GM23338 (cell line): ENCODE measurements at regions not wholly inside any gene's neighbourhood (a gene's known extent, or its start where the extent isn't known, plus 50 kb on each side); places are given as distances from the start of the nearest gene placed in this dataset.

ENCODE experiments used
- ATAC-seq: fragments of 200-7000 bp; cut with Tn5 transposase; 3 replicates; pipeline ENCODE4 v1.9.1; 2020
- DNase-seq: peaks from one replicate; pipeline ENCODE4 v3.0.0-alpha.2; 2015; ENCODE audit warnings: low spot score
- H2AFZ ChIP-seq: fragments of 200-600 bp; sonication (generic); 2 replicates; pipeline ENCODE4 v1.8.0; 2016; ENCODE audit warnings: antibody characterized with exemption, mild to moderate bottlenecking, moderate library complexity
- H3F3A ChIP-seq: fragments of 200-600 bp; sonication (generic); replicated peaks from 2 replicates; pipeline ENCODE4 v1.8.0; 2017; ENCODE audit warnings: antibody characterized with exemption, mixed run types, low read depth
- H3K27ac ChIP-seq: fragments of 200-600 bp; sonication (generic); 2 replicates; pipeline ENCODE4 v1.6.1; 2016; ENCODE audit warnings: low read depth
- H3K27me3 ChIP-seq: fragments of 200-600 bp; sonication (generic); 2 replicates; pipeline ENCODE4 v1.8.0; 2016; ENCODE audit warnings: mild to moderate bottlenecking, mixed run types, moderate library complexity; ENCODE audit not compliant: insufficient read depth
- H3K36me3 ChIP-seq: fragments of 200-600 bp; sonication (generic); 2 replicates; pipeline ENCODE4 v1.8.0; 2016; ENCODE audit warnings: mild to moderate bottlenecking; ENCODE audit not compliant: insufficient read depth
- H3K4me1 ChIP-seq: fragments of 200-600 bp; sonication (generic); 2 replicates; pipeline ENCODE4 v1.8.0; 2016; ENCODE audit warnings: mild to moderate bottlenecking, moderate library complexity; ENCODE audit not compliant: insufficient read depth
- H3K4me2 ChIP-seq: fragments of 200-600 bp; sonication (generic); 2 replicates; pipeline ENCODE4 v1.7.1; 2017; ENCODE audit warnings: mixed run types
- H3K4me3 ChIP-seq: fragments of 200-600 bp; sonication (generic); 2 replicates; pipeline ENCODE4 v1.6.1; 2016; ENCODE audit warnings: mixed run types
- H3K79me2 ChIP-seq: fragments of 200-600 bp; sonication (generic); replicated peaks from 2 replicates; pipeline ENCODE4 v1.8.0; 2017; ENCODE audit warnings: mild to moderate bottlenecking; ENCODE audit not compliant: insufficient read depth
- H3K9me2 ChIP-seq: fragments of 200-600 bp; sonication (generic); 2 replicates; pipeline ENCODE4 v1.8.0; 2017; ENCODE audit not compliant: insufficient read depth
- H4K20me1 ChIP-seq: fragments of 200-600 bp; sonication (generic); replicated peaks from 2 replicates; pipeline ENCODE4 v1.8.0; 2017; ENCODE audit warnings: mild to moderate bottlenecking; ENCODE audit not compliant: insufficient read depth
- H3K27ac Mint-ChIP-seq: 2 replicates; pipeline ENCODE4 v1.8.0; 2020; ENCODE audit warnings: inconsistent platforms, mild to moderate bottlenecking, moderate library complexity, mixed read lengths
- H3K27me3 Mint-ChIP-seq: 3 replicates; pipeline ENCODE4 v1.8.0; 2022; ENCODE audit warnings: low read depth, mild to moderate bottlenecking, moderate library complexity, mixed read lengths, inconsistent platforms; ENCODE audit not compliant: insufficient read depth, poor library complexity
- H3K36me3 Mint-ChIP-seq: 3 replicates; pipeline ENCODE4 v1.8.0; 2021; ENCODE audit warnings: low read depth, mild to moderate bottlenecking, inconsistent platforms, moderate library complexity, mixed read lengths
- H3K4me1 Mint-ChIP-seq: 3 replicates; pipeline ENCODE4 v1.8.0; 2020; ENCODE audit warnings: mild to moderate bottlenecking, inconsistent platforms, mixed read lengths
- H3K4me3 Mint-ChIP-seq: 3 replicates; pipeline ENCODE4 v1.8.0; 2021; ENCODE audit warnings: moderate library complexity, mild to moderate bottlenecking, inconsistent platforms, mixed read lengths
- H3K9me3 Mint-ChIP-seq: 3 replicates; pipeline ENCODE4 v1.8.0; 2020; ENCODE audit warnings: moderate library complexity, mild to moderate bottlenecking, inconsistent platforms, mixed read lengths
- CTCF ChIP-seq, 2 experiments: fragments of 200-600 bp in 1 of 2; sonication (generic) in 1 of 2; conservative IDR thresholded peaks; 2 replicates each; pipeline versions ENCODE4 v1.5.1 to v1.6.1; 2016 to 2017; ENCODE audit warnings: antibody characterized with exemption in 2 of 2, low read depth in 2 of 2, mild to moderate bottlenecking in 2 of 2, moderate library complexity in 1 of 2
- EZH2 ChIP-seq: fragments of 200-600 bp; sonication (generic); IDR thresholded peaks from one replicate; pipeline ENCODE4 v1.8.0; 2017; ENCODE audit warnings: antibody characterized with exemption, mild to moderate bottlenecking, low read depth; ENCODE audit not compliant: unreplicated experiment
- EZH2phosphoT487 ChIP-seq: fragments of 200-600 bp; sonication (generic); IDR thresholded peaks from one replicate; pipeline ENCODE4 v1.8.1; 2018; ENCODE audit warnings: antibody characterized with exemption; ENCODE audit not compliant: unreplicated experiment
- POLR2AphosphoS5 ChIP-seq: IDR thresholded peaks from 2 replicates; pipeline ENCODE4 v1.6.1; 2016; ENCODE audit warnings: antibody characterized with exemption, low read depth
- ZNF114 ChIP-seq: fragments of 250-450 bp; sonication (Bioruptor Pico); IDR thresholded peaks from 2 replicates; pipeline ENCODE4 v1.5.0; 2020; ENCODE audit warnings: mild to moderate bottlenecking, moderate library complexity
- ZNF331 ChIP-seq: fragments of 250-450 bp; sonication (Bioruptor Pico); IDR thresholded peaks from 2 replicates; pipeline ENCODE4 v1.5.0; 2020; ENCODE audit warnings: low read depth, mild to moderate bottlenecking, moderate library complexity
- TF ChIP-seq, protein P1 (sequence below): IDR thresholded peaks from 2 replicates; pipeline ENCODE4 v1.6.1; 2016; ENCODE audit warnings: antibody characterized with exemption
- TF ChIP-seq, protein P2 (sequence below): fragments of 250-450 bp; sonication (Bioruptor Pico); IDR thresholded peaks from 2 replicates; pipeline ENCODE4 v1.5.0; 2020; ENCODE audit warnings: mild to moderate bottlenecking, moderate library complexity

DNA sequence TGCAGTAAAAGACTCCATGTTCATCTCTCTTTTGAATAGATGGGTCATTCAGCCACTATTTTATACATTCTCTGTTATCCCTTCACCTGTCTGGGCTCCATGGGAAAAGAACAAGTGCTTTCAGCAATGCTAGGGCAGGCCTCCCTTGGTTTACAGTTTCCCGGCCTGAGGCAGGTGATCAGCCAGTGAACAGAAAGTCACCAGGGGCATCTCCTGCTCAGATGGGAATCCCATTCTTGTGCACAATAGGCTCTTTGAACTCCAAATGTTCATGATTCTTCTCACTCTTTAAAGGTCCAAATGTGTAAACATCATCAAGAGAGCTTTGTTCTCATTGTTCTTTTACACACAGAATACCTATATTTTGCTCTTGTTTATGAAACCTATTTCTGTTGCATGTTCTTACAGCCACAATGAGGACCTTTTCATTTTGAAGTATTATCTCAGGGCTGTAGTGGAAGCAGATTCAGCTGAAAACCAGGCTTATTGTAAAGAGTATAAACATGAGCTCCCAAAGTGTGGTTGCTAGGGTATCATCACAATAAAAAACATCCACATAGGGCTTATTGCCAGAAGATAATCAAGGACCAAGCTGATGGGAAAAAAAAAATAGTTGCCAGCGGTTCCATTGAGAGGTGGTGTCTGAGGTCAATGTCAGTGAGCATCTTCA, 267.1 kb upstream of the SGK1 start:
- TF ChIP-seq, protein P1, sequence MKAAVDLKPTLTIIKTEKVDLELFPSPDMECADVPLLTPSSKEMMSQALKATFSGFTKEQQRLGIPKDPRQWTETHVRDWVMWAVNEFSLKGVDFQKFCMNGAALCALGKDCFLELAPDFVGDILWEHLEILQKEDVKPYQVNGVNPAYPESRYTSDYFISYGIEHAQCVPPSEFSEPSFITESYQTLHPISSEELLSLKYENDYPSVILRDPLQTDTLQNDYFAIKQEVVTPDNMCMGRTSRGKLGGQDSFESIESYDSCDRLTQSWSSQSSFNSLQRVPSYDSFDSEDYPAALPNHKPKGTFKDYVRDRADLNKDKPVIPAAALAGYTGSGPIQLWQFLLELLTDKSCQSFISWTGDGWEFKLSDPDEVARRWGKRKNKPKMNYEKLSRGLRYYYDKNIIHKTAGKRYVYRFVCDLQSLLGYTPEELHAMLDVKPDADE, result no peak
- TF ChIP-seq CTCF (conservative IDR thresholded peaks at IDR 0.05; ENCODE audit: low read depth in 2 of 2) (no peak), POLR2AphosphoS5 (no peak), EZH2phosphoT487 (no peak)
- no peaks in the 10 kb centered on the region for H3K9me2 ChIP-seq
- H4K20me1 ChIP-seq, result no peaks in the 10 kb centered on the region
- no peak overlapping the region for H3K27ac Mint-ChIP-seq
- ATAC-seq (peak; percentile 40; the same call in 2 of the 3 replicates), DNase-seq (no peak)
- H2AFZ ChIP-seq, result no peak overlapping the region
- no peaks in the 10 kb centered on the region for H3K9me3 Mint-ChIP-seq
- H3K4me1 ChIP-seq, result peaks cover 4% of the 10 kb centered on the region; the same call in 1 of the 2 replicates
- H3K36me3 ChIP-seq, result no peaks in the 10 kb centered on the region
- no peaks in the 10 kb centered on the region for H3K27me3 ChIP-seq
- no peak overlapping the region for H3K4me3 ChIP-seq
- no peak overlapping the region for H3K4me2 ChIP-seq
- H3K36me3 Mint-ChIP-seq, result no peaks in the 10 kb centered on the region
- H3K27me3 Mint-ChIP-seq, result peaks cover 3% of the 10 kb centered on the region
- H3K4me3 Mint-ChIP-seq, result no peak overlapping the region
- H3K27ac ChIP-seq, result no peak overlapping the region
- H3K4me1 Mint-ChIP-seq, result peaks cover 13% of the 10 kb centered on the region
- no peaks in the 10 kb centered on the region for H3K79me2 ChIP-seq
- no peaks in the 10 kb centered on the region for H3F3A ChIP-seq

GRCh38 chr6:134577998-134578397, 260.1 kb upstream of the SGK1 start:
- H3K27me3 Mint-ChIP-seq, result no peaks in the 10 kb centered on the region
- no peak overlapping the region for H3K4me3 Mint-ChIP-seq
- ATAC-seq (no peak), DNase-seq (peak; percentile 24)
- no peaks in the 10 kb centered on the region for H3K9me2 ChIP-seq
- H3K27me3 ChIP-seq, result no peaks in the 10 kb centered on the region
- H3K4me1 Mint-ChIP-seq, result no peaks in the 10 kb centered on the region
- no peaks in the 10 kb centered on the region for H3F3A ChIP-seq
- no peak overlapping the region for H3K4me2 ChIP-seq
- no peaks in the 10 kb centered on the region for H3K4me1 ChIP-seq
- no peaks in the 10 kb centered on the region for H3K79me2 ChIP-seq
- no peak overlapping the region for H3K4me3 ChIP-seq
- no peaks in the 10 kb centered on the region for H3K9me3 Mint-ChIP-seq
- no peak overlapping the region for H3K27ac Mint-ChIP-seq
- no peak overlapping the region for H2AFZ ChIP-seq
- H3K36me3 Mint-ChIP-seq, result no peaks in the 10 kb centered on the region
- H4K20me1 ChIP-seq, result no peaks in the 10 kb centered on the region
- H3K36me3 ChIP-seq, result no peaks in the 10 kb centered on the region
- H3K27ac ChIP-seq, result no peak overlapping the region
- TF ChIP-seq CTCF (conservative IDR thresholded peaks at IDR 0.05; ENCODE audit: low read depth in 2 of 2), result 0 out of 4 replicates have a peak, but pooled peaks of 1 of the 2 experiments have one; percentile 17
- TF ChIP-seq, protein P2, sequence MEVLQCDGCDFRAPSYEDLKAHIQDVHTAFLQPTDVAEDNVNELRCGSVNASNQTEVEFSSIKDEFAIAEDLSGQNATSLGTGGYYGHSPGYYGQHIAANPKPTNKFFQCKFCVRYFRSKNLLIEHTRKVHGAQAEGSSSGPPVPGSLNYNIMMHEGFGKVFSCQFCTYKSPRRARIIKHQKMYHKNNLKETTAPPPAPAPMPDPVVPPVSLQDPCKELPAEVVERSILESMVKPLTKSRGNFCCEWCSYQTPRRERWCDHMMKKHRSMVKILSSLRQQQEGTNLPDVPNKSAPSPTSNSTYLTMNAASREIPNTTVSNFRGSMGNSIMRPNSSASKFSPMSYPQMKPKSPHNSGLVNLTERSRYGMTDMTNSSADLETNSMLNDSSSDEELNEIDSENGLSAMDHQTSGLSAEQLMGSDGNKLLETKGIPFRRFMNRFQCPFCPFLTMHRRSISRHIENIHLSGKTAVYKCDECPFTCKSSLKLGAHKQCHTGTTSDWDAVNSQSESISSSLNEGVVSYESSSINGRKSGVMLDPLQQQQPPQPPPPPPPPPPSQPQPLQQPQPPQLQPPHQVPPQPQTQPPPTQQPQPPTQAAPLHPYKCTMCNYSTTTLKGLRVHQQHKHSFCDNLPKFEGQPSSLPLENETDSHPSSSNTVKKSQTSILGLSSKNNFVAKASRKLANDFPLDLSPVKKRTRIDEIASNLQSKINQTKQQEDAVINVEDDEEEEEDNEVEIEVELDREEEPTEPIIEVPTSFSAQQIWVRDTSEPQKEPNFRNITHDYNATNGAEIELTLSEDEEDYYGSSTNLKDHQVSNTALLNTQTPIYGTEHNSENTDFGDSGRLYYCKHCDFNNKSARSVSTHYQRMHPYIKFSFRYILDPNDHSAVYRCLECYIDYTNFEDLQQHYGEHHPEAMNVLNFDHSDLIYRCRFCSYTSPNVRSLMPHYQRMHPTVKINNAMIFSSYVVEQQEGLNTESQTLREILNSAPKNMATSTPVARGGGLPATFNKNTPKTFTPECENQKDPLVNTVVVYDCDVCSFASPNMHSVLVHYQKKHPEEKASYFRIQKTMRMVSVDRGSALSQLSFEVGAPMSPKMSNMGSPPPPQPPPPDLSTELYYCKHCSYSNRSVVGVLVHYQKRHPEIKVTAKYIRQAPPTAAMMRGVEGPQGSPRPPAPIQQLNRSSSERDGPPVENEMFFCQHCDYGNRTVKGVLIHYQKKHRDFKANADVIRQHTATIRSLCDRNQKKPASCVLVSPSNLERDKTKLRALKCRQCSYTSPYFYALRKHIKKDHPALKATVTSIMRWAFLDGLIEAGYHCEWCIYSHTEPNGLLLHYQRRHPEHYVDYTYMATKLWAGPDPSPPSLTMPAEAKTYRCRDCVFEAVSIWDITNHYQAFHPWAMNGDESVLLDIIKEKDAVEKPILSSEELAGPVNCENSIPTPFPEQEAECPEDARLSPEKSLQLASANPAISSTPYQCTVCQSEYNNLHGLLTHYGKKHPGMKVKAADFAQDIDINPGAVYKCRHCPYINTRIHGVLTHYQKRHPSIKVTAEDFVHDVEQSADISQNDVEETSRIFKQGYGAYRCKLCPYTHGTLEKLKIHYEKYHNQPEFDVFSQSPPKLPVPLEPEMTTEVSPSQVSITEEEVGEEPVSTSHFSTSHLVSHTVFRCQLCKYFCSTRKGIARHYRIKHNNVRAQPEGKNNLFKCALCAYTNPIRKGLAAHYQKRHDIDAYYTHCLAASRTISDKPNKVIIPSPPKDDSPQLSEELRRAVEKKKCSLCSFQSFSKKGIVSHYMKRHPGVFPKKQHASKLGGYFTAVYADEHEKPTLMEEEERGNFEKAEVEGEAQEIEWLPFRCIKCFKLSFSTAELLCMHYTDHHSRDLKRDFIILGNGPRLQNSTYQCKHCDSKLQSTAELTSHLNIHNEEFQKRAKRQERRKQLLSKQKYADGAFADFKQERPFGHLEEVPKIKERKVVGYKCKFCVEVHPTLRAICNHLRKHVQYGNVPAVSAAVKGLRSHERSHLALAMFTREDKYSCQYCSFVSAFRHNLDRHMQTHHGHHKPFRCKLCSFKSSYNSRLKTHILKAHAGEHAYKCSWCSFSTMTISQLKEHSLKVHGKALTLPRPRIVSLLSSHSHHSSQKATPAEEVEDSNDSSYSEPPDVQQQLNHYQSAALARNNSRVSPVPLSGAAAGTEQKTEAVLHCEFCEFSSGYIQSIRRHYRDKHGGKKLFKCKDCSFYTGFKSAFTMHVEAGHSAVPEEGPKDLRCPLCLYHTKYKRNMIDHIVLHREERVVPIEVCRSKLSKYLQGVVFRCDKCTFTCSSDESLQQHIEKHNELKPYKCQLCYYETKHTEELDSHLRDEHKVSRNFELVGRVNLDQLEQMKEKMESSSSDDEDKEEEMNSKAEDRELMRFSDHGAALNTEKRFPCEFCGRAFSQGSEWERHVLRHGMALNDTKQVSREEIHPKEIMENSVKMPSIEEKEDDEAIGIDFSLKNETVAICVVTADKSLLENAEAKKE (CRISPR knock-in tag), result no peak
- TF ChIP-seq ZNF331 (CRISPR knock-in tag), result no peak
- TF ChIP-seq ZNF114 (CRISPR knock-in tag), result no peak
- TF ChIP-seq, protein P1, result no peak
- no peak for TF ChIP-seq EZH2
